AG04450 (cell line): ENCODE measurements at regions not wholly inside any gene's neighbourhood (a gene's known extent, or its start where the extent isn't known, plus 50 kb on each side); places are given as distances from the start of the nearest gene placed in this dataset.

ENCODE experiments used
- CTCF ChIA-PET: fragments of 300-600, 350-600 bp; formaldehyde crosslinking; extraction: SDS; loops from one replicate; lab custom pipeline; 2022; ENCODE audit warnings: antibody characterized with exemption, inconsistent platforms; lab: Charles Lee
- POLR2A ChIA-PET: fragments of 350-600 bp; formaldehyde crosslinking; extraction: SDS; loops from one replicate; lab custom pipeline; 2021; ENCODE audit warnings: antibody characterized with exemption, inconsistent platforms; lab: Yijun Ruan, JAX
- DNase-seq: peaks from one replicate; pipeline ENCODE4 v3.0.0-alpha.2; 2011; ENCODE audit warnings: low read depth, low spot score
- H3K27ac ChIP-seq: one replicate; pipeline ENCODE4 v1.5.1; 2012; ENCODE audit warnings: low read depth, low read length, control low read depth
- H3K27me3 ChIP-seq: one replicate; pipeline ENCODE4 v1.6.0; 2012; ENCODE audit warnings: low read length; ENCODE audit not compliant: control insufficient read depth, insufficient read depth
- H3K4me3 ChIP-seq: 2 replicates; pipeline ENCODE4 v1.5.1; 2011; ENCODE audit warnings: mild to moderate bottlenecking, low read depth, low read length, control low read depth
- H3K9me3 ChIP-seq: 2 replicates; pipeline ENCODE4 v1.5.1; 2012; ENCODE audit warnings: low read length; ENCODE audit not compliant: control insufficient read depth, insufficient read depth
- CTCF ChIP-seq: IDR thresholded peaks from 2 replicates; pipeline ENCODE4 v1.5.1; 2011; ENCODE audit warnings: low read depth, low read length, control low read depth, inconsistent platforms

- ChIA-PET POLR2A (no interaction called here), CTCF (no interaction called here)
- no peak for TF ChIP-seq CTCF
- no peak overlapping the region for H3K4me3 ChIP-seq
- H3K27me3 ChIP-seq = peaks cover 5% of the 10 kb centered on the region
- no peak for DNase-seq
- H3K27ac ChIP-seq = no peak overlapping the region
- H3K9me3 ChIP-seq = no peaks in the 10 kb centered on the region
Measured at GRCh38 chr5:68965926-68966325, 127.9 kb upstream of the SLC30A5 start.

GRCh38 chr5:68966596-68966995, 127.2 kb upstream of the SLC30A5 start:
- Histone ChIP-seq H3K9me3 (no peaks in the 10 kb centered on the region), H3K4me3 (no peak overlapping the region), H3K27ac (no peak overlapping the region), H3K27me3 (peaks cover 5% of the 10 kb centered on the region)
- no peak for DNase-seq
- CTCF ChIA-PET = no interaction called here
- POLR2A ChIA-PET = no interaction called here
- TF ChIP-seq CTCF = no peak

- POLR2A ChIA-PET = interaction anchor here (0.6 kb wide), 1 partner anchor 196 kb away, joined by 3 read pairs; no protein-coding TSS in a partner anchor
- CTCF ChIA-PET = interaction anchor here (0.6 kb wide), 1 partner anchor 17 kb away, joined by 4 read pairs; no protein-coding TSS in a partner anchor
- TF ChIP-seq CTCF = no peak
- Histone ChIP-seq H3K27me3 (peaks cover 7% of the 10 kb centered on the region), H3K4me3 (no peak overlapping the region), H3K27ac (no peak overlapping the region), H3K9me3 (no peaks in the 10 kb centered on the region)
- no peak for DNase-seq
Measured at GRCh38 chr5:68968429-68968828, 125.4 kb upstream of the SLC30A5 start.

GRCh38 chr5:68970617-68971016, 123.2 kb upstream of the SLC30A5 start:
- ChIA-PET POLR2A (no interaction called here), CTCF (no interaction called here)
- Histone ChIP-seq H3K9me3 (no peaks in the 10 kb centered on the region), H3K27ac (no peak overlapping the region), H3K27me3 (peaks cover 7% of the 10 kb centered on the region), H3K4me3 (no peak overlapping the region)
- no peak for TF ChIP-seq CTCF
- no peak for DNase-seq

GRCh38 chr5:68973696-68974095, 120.1 kb upstream of the SLC30A5 start:
- Histone ChIP-seq H3K27me3 (peaks cover 7% of the 10 kb centered on the region), H3K9me3 (no peaks in the 10 kb centered on the region), H3K4me3 (no peak overlapping the region), H3K27ac (no peak overlapping the region)
- DNase-seq = no peak
- ChIA-PET CTCF (no interaction called here), POLR2A (interaction anchor here (0.7 kb wide), 1 partner anchor 758 kb away, joined by 4 read pairs; the partner anchor contains the start of gene PIK3R1)
- TF ChIP-seq CTCF = no peak
